Fibroblast of the aortic adventitia (primary cell): ENCODE measurements at regions not wholly inside any gene's neighbourhood (a gene's known extent, or its start where the extent isn't known, plus 50 kb on each side); places are given as distances from the start of the nearest gene placed in this dataset.

Experiments used
- DNase-seq: peaks from one replicate; pipeline ENCODE4 v3.0.0-alpha.2; 2010; ENCODE audit warnings: low read depth
- H3K4me3 ChIP-seq: 2 replicates; pipeline ENCODE4 v1.5.1; 2011; ENCODE audit warnings: low read depth, mild to moderate bottlenecking, control low read depth, low read length, moderate library complexity
- TF ChIP-seq, protein P1 (sequence below): IDR thresholded peaks from 2 replicates; pipeline ENCODE4 v1.5.1; 2011; ENCODE audit warnings: mild to moderate bottlenecking, low read length, control low read depth, inconsistent platforms; ENCODE audit not compliant: insufficient read depth

DNA sequence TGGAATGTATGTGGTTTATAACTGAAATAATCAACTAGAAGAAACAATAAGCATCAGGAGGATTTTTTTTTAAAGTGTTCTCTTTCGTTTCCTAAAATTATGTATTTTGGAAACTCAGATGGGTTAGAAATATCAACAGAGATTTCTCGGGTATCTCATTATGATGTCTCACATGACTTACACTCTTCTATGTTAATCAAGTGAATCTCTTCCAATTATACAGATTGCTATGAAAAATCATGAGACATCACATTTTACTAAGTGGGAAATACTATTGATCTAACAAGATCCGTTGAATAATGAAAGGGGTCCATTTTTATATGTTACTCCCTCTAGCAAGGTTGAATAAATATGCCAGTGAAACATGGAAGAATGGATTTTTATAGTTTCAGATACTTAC, 54.7 kb upstream of the NRIP1 start:
- no peak overlapping the region for H3K4me3 ChIP-seq
- no peak for DNase-seq
- TF ChIP-seq, protein P1, sequence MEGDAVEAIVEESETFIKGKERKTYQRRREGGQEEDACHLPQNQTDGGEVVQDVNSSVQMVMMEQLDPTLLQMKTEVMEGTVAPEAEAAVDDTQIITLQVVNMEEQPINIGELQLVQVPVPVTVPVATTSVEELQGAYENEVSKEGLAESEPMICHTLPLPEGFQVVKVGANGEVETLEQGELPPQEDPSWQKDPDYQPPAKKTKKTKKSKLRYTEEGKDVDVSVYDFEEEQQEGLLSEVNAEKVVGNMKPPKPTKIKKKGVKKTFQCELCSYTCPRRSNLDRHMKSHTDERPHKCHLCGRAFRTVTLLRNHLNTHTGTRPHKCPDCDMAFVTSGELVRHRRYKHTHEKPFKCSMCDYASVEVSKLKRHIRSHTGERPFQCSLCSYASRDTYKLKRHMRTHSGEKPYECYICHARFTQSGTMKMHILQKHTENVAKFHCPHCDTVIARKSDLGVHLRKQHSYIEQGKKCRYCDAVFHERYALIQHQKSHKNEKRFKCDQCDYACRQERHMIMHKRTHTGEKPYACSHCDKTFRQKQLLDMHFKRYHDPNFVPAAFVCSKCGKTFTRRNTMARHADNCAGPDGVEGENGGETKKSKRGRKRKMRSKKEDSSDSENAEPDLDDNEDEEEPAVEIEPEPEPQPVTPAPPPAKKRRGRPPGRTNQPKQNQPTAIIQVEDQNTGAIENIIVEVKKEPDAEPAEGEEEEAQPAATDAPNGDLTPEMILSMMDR, result no peak

DNA sequence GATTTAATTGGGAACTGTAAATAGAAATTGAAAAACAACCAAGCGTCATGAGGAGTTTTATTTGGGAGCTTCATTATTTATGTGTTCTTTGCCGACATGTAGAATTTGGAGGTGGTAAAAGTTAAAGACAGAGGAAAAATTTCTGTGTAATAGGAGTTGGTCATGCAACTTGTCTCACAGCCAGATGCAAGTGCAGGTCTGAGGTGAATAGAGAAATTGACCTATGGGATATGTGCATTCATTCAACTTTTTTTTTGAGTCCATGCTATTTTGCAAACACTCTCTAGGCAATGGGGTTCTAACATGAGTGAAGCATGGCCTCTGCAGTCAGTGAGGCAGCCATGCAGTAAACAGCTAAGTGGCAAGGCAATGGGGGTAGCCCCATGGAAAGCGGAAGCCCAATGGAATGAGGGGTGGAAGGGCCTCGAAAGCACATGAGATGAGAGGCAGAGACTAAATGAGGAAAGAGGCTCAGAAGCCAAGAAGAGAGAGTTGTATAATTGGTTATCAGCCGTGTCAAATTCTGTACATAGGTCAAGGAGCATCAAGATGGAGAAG, 56.4 kb upstream of the NRIP1 start:
- DNase-seq, result no peak
- TF ChIP-seq, protein P1, result no peak
- H3K4me3 ChIP-seq, result no peak overlapping the region

DNA sequence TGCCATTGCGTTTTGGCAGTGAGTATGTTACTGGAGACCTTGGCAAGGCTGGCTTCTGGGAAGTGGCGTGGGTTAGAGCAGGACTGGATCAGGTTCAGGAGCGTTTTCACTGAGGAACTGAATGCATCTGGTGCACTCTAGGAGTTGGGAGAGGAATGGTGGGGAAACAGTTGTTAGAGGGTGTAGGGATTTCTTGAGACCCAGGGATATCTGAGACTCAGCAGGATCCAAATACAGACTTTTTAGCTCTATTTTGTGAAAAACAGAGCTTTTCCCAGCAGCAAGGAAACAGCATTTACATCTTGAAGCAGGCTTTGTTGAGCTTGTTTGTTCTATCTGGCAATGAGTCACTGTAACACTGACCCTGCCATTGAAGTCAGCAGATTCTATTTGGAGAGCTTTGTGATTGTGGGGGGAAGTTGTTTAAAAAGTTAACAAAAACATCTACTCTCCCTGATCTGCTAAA, 56.9 kb upstream of the NRIP1 start:
- DNase-seq, result peak; percentile 65
- H3K4me3 ChIP-seq, result no peak overlapping the region
- TF ChIP-seq, protein P1, result no peak

DNA sequence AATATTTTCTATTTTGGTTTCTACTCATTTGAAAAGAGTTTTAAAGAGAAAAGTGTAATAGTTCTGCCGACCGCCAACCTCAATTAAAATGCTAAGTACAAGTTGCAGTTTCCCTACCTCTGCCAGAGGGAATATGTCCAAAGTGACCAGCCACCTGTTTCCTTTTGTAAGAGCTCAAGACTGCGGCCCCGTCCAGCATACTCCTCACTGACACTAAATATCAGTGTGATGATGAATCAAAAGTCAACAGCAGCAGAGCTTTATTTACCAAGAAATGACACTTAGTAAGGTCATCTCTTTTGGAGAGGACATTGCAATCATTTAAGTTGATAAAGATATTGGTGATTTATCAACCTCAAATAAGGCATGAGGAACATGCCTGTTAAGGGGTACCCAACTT, 57.4 kb upstream of the NRIP1 start:
- no peak for DNase-seq
- H3K4me3 ChIP-seq, result no peak overlapping the region
- TF ChIP-seq, protein P1, result no peak

DNA sequence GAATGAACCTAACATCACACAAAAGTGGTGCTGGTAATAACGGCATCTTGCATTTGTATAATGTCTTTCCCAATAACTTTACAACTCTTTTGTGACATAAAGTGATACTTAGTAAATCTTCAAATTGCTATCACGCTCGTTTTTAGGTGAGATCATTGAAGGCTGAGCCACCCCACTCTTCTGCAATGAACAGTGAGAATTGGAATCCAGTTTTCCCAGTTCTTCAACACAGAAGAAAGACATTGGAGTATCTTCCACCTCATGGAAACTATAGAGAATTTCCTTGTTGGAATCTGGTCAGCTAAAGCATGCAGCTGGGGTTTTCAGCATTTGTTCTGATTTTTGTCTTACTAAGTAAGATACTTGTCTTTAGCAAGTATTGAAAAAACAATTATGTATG, 59.9 kb upstream of the NRIP1 start:
- TF ChIP-seq, protein P1, result no peak
- DNase-seq, result no peak

DNA sequence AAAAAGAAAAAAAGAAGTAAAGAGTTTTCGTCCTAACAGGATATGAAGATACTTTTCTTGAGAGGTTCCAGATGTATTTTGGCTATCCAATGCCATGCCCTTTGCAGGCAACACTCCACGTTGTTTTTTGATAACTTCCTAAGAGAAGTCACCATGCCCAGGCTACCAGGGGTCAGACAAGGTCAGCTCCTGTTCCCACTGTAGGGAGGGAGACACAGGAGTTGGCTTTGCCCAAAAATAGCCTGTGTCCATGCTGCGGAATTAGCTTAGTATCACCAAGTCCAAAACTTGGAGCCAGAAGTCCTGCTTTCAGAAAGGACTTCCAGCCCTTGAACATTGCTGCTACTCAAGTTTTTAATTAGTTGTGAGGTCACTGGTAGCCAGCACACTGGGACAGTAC, 62.1 kb upstream of the NRIP1 start:
- TF ChIP-seq, protein P1, result no peak
- no peak overlapping the region for H3K4me3 ChIP-seq
- no peak for DNase-seq

More for the DNA sequence above, 59.9 kb upstream of the NRIP1 start:
- H3K4me3 ChIP-seq, result no peak overlapping the region

DNA sequence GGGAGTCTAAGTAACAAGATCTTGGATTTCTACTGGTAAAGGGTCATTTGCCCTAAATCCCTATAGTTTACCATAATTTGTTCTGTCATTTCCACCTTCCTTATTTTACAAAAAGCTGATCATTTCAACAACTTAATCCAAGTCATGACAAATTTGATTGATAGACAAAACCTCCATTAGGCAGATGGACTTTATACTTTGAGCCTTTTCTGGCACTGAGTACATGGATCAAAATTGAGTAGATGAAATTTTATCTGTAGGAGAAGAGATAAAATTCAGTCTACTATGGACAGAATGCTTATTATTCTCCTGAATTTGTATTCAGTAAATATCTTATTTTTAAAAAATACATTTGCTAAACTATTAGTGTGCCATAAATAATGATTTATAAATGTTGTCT, 62.6 kb upstream of the NRIP1 start:
- H3K4me3 ChIP-seq, result no peak overlapping the region
- TF ChIP-seq, protein P1, result no peak
- DNase-seq, result no peak
